VCaP (cell line): ENCODE measurements at regions not wholly inside any gene's neighbourhood (a gene's known extent, or its start where the extent isn't known, plus 50 kb on each side); places are given as distances from the start of the nearest gene placed in this dataset.

Source experiments
- H3K27ac ChIP-seq: fragments of 450-650 bp; 2 replicates; pipeline ENCODE4 v1.5.1; 2017
- TF ChIP-seq, protein P1 (sequence below): fragments of 450-650 bp; conservative IDR thresholded peaks from 2 replicates; pipeline ENCODE4 v1.5.1; 2017; ENCODE audit warnings: mild to moderate bottlenecking, moderate library complexity

DNA sequence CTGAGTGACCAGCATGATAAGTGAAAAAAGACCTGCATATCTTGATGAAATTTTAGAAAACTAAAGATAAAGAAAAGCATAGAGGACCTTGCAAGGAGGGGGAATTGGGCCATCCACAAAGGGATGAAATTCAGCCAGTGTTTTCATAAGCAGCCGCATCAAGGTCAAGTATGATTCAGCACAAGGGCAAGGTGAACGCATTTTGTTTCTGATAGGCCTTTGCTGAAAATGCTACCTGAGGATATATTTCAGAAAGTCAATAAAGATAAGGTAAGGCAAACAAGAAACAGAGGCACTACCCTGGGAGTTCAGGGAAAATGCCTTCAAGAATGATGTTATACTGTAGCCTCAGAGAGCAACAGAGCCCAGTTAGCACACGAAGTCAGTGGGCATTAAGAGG, 55.0 kb upstream of the SHH start:
- H3K27ac ChIP-seq = peak overlapping the region; percentile 51

DNA sequence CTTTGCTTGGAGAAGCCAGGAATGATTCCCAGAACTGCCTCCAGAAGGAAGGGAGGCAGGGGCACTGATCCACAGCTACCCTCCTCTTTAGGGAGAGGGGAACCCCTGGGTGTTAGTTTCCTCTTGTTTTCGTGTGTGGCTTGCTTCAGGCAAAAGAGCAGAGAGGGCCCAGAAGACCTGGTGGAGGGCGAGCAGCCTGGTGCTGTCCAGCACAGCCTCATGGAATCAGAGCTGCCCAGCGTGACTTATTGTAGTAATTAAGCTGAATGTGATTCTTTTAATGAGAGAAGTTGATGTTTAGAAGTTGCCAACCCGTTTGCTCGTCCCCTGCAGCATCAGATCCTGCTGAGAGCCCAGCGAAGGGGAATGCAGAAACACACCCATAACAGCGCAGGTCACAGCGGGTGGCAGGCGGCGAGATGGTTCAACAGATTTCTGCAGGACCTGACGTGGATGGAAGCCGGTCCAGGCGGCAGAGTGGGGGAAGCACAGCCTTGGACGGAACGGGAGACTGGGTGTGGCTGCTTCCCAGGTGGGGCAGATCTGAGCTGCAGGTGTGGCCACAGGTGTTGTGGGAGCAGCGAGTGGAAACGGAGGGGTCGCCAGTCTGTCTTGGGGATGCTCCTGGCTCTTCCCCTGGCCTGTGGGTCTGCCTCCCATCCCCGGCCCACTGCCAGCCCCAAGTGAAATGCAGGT, 53.7 kb upstream of the SHH start:
- H3K27ac ChIP-seq = no peak overlapping the region
- TF ChIP-seq, protein P1, sequence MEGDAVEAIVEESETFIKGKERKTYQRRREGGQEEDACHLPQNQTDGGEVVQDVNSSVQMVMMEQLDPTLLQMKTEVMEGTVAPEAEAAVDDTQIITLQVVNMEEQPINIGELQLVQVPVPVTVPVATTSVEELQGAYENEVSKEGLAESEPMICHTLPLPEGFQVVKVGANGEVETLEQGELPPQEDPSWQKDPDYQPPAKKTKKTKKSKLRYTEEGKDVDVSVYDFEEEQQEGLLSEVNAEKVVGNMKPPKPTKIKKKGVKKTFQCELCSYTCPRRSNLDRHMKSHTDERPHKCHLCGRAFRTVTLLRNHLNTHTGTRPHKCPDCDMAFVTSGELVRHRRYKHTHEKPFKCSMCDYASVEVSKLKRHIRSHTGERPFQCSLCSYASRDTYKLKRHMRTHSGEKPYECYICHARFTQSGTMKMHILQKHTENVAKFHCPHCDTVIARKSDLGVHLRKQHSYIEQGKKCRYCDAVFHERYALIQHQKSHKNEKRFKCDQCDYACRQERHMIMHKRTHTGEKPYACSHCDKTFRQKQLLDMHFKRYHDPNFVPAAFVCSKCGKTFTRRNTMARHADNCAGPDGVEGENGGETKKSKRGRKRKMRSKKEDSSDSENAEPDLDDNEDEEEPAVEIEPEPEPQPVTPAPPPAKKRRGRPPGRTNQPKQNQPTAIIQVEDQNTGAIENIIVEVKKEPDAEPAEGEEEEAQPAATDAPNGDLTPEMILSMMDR = no peak

More for the DNA sequence above, 55.0 kb upstream of the SHH start:
- TF ChIP-seq, protein P1 = no peak

DNA sequence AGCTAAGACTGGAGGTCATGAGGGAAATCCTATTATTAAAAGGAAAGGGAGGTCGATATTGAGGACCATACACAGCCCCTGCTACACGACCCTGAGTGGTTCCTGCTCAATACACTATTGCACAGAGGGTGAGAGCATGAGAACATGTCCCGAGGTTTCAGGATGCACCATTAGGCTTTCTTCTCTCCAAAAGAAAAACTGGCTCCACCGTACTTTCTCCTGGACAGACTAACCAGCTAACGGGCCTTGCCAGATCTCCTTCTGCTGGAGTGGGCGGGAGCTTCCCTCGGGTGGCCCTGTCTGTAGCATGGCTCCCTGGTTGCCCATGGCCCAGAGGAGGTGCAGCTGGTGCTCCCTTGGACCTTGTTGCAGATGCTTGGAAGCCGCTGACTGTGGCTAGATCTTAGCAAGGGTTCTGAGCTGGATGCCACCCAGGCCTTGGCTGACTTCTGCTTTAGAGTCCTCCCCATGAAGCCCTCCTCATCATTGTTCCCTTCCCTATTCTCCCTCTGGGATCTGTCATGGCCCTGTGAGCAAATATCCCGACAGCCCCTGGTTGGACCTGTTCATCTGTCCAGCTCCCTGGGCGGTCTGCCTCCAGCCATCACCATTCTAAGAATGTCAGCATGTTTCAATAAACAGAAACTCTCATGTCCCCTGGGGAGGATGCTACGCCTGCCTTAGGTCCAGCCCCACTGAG, 52.9 kb upstream of the SHH start:
- H3K27ac ChIP-seq = no peak overlapping the region
- TF ChIP-seq, protein P1 = no peak

DNA sequence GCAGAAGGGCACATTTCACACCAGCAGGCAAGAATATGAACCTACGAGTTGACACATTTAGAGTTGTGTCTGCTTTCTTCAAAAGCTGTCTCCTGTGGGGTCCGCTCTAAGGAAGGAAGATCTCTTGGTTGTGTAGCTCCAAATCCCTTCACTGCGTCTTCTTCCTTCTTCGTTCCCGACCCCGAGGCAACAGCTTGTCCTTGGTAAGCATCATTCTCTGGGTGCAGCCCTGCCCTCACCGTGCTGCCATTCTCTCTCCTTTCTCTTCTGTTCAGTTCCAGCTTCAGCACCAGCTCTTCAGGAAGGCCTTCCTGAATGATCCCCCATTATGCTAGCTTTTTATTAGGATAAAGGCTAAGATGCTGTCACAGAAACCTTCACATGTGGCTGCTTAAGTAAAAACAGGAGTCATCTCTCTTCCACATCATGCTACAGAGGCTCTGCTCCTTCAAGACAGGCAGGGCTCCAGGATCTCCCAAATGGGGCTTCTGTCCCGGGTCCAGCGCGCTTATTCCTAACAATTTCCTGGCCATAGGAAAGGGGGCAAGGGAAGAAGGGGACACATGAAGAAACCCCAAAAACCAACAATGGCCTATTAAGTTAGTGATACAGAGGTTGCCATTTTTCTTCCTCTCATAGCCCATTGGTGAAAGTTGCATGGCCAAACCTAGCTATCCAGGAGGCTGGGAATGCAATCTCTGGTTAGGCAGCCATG, 52.2 kb upstream of the SHH start:
- TF ChIP-seq, protein P1 = no peak
- no peak overlapping the region for H3K27ac ChIP-seq

DNA sequence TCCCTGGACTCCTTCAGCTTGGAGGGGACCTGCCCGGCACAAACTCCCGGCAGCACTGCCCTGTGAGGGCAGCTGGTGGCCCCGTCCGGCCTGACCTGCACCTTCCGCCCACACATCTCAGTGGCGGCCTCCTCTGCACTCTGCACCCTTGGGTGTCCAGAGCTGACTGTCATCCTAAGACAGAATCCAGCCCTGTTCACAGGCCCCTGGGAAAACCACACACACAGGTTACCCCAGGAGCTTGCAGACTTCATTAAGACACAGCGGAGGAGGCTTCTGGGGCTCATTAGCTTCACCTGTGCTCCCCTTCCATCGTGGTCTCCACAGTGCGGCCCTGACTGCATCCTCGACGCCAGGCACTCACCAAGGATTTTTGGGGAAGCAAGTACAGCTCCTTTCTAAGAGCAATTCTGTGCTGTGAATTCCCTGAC, 51.5 kb upstream of the SHH start:
- no peak overlapping the region for H3K27ac ChIP-seq
- TF ChIP-seq, protein P1 = no peak

DNA sequence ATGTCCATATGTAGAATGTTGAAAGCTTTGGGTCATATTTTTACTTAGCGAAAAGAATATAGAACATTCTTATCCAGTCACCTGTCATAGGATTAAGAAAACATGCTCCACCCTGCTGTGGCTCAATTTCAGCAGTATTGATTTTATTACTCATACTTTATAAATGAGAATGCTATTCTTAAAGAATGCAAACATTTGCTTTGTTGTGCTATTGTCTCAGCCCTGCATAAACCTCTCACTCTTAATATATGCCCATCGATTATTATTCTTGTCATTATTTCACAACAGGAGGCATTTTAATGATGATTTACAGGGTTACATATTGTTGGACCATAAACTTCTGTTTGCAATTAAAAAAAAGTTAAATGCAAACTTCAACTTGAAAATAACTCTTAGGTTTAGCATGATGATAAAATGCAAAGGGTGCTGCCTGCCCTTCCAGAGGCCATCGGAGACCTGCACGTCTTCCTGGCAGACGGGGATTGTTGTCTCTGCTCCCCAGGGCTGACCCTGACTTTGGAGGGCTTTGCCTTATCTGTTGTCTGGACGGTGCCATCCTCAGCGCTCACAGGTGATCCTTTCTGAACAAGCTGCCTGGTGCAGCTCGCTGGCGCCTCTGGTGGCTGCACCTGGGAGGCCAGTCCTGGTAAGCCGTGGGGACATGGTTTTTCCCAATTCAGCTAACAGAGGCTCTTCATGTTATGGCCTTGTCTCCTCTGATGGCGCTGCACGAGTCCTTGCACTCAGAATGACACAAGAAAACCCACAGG, 50.0 kb upstream of the SHH start:
- TF ChIP-seq, protein P1 = peak; percentile 36; the same call in 1 of the 2 replicates
- peak overlapping the region; percentile 71 for H3K27ac ChIP-seq
